ENCODE measurements at regions not wholly inside any gene's neighbourhood (a gene's known extent, or its start where the extent isn't known, plus 50 kb on each side); places are given as distances from the start of the nearest gene placed in this dataset.

DNA sequence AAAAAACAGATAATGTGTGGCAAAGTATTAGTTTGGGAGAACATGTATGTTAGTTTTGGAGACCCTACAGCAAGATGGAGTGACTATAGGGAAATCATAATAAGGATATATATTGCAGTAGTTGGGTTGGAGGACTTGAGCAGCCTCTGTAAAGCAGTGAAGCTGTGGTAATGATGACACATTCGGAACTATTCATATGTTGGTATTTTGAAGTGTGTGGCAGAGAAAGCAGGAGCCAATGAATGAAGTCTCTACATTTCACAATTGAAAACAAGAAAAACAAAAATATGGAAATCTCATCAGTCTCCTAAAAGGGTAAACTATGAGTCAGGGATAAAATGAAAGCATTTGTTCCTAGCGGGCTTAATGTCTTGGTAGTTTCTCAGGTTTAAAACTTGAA, 645.9 kb downstream of the OTOL1 start:
- no peaks in the 10 kb centered on the region for H3K36me3 ChIP-seq (ENCODE audit: control insufficient read depth, insufficient read depth, low read length)
- H3K9me3 ChIP-seq (ENCODE audit: control insufficient read depth, insufficient read depth, low read length), result no peaks in the 10 kb centered on the region
- H3K4me1 ChIP-seq (ENCODE audit: control insufficient read depth, insufficient read depth, low read length), result peaks cover 6% of the 10 kb centered on the region; the same call in 1 of the 2 replicates
- no peak overlapping the region for H3K27ac ChIP-seq (ENCODE audit: low read depth, low read length)
- no peak overlapping the region for H3K4me3 ChIP-seq (ENCODE audit: low read depth, low read length)
- no peak overlapping the region for H3K9ac ChIP-seq (ENCODE audit: low read depth, low read length)
- no peaks in the 10 kb centered on the region for H3K27me3 ChIP-seq (ENCODE audit: control insufficient read depth, insufficient read depth, low read length)

DNA sequence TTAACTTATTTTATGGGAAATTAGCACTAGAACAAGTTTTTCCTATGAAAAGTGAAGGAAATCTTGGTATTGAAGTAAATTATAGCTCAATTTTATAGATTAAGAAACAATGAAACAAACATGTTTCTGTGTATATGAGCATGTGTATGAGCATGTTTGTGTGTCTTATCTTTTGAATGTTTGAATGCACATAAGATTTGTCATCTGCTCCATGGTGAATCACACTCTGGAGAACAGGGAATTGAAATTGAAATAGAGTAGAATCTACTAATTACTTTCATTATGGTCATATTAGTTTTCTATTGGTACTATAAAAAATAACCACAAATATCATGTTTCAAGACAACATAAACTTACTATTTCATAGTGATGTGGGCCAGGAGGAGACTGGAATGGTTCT, 646.6 kb downstream of the OTOL1 start:
- Histone ChIP-seq H3K9me3 (ENCODE audit: control insufficient read depth, insufficient read depth, low read length) (no peaks in the 10 kb centered on the region), H3K9ac (ENCODE audit: low read depth, low read length) (no peak overlapping the region), H3K4me1 (ENCODE audit: control insufficient read depth, insufficient read depth, low read length) (peaks cover 6% of the 10 kb centered on the region; the same call in 1 of the 2 replicates), H3K36me3 (ENCODE audit: control insufficient read depth, insufficient read depth, low read length) (no peaks in the 10 kb centered on the region), H3K4me3 (ENCODE audit: low read depth, low read length) (no peak overlapping the region), H3K27me3 (ENCODE audit: control insufficient read depth, insufficient read depth, low read length) (no peaks in the 10 kb centered on the region), H3K27ac (ENCODE audit: low read depth, low read length) (no peak overlapping the region)

DNA sequence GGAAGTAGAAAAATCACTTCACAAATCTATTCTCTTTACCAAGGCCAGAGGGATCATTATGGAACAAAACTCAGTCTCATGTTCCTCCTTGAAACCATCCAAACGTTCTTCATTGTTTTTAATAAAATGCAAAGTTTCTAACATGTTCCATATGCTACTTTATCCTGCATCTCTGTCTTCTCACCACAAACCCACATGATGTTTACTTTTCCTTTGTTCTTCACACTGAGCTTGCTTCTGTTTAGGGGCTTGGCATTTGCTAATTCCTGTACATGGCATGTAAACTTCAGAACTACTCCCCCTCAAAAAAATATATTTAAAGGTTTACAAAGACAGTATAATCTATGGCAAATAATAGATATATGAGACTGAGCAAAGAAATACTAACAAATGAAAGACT, 651.4 kb downstream of the OTOL1 start:
- Histone ChIP-seq H3K27ac (ENCODE audit: low read depth, low read length) (no peak overlapping the region), H3K27me3 (ENCODE audit: control insufficient read depth, insufficient read depth, low read length) (no peaks in the 10 kb centered on the region)

DNA sequence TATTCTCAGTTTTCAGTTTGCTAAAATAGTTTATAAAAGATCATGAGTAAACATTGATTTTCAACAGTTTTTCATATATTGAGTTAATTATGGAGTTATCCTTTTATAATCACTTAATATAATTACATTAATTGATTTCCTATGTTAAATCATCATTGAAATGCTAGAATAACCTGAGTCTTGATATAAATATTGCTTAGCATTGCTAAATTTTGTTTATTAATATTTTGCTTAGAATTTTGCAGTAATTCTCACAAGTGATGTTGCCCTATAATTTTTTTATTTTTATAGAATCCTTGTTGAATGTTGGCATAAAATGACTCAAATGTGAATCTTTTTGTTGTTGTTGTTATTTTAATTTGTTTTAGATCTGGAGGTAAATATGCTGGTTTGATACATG, 654.2 kb downstream of the OTOL1 start:
- H3K9me3 ChIP-seq (ENCODE audit: control insufficient read depth, insufficient read depth, low read length), result no peaks in the 10 kb centered on the region
- H3K27me3 ChIP-seq (ENCODE audit: control insufficient read depth, insufficient read depth, low read length), result no peaks in the 10 kb centered on the region
- no peak overlapping the region for H3K4me3 ChIP-seq (ENCODE audit: low read depth, low read length)
- no peaks in the 10 kb centered on the region for H3K4me1 ChIP-seq (ENCODE audit: control insufficient read depth, insufficient read depth, low read length)
- H3K36me3 ChIP-seq (ENCODE audit: control insufficient read depth, insufficient read depth, low read length), result no peaks in the 10 kb centered on the region
- no peak overlapping the region for H3K9ac ChIP-seq (ENCODE audit: low read depth, low read length)
- H3K27ac ChIP-seq (ENCODE audit: low read depth, low read length), result no peak overlapping the region

More for the DNA sequence above, 651.4 kb downstream of the OTOL1 start:
- no peaks in the 10 kb centered on the region for H3K36me3 ChIP-seq (ENCODE audit: control insufficient read depth, insufficient read depth, low read length)
- no peak overlapping the region for H3K9ac ChIP-seq (ENCODE audit: low read depth, low read length)
- H3K4me3 ChIP-seq (ENCODE audit: low read depth, low read length), result no peak overlapping the region
- H3K9me3 ChIP-seq (ENCODE audit: control insufficient read depth, insufficient read depth, low read length), result no peaks in the 10 kb centered on the region
- peaks cover 6% of the 10 kb centered on the region; the same call in 1 of the 2 replicates for H3K4me1 ChIP-seq (ENCODE audit: control insufficient read depth, insufficient read depth, low read length)

DNA sequence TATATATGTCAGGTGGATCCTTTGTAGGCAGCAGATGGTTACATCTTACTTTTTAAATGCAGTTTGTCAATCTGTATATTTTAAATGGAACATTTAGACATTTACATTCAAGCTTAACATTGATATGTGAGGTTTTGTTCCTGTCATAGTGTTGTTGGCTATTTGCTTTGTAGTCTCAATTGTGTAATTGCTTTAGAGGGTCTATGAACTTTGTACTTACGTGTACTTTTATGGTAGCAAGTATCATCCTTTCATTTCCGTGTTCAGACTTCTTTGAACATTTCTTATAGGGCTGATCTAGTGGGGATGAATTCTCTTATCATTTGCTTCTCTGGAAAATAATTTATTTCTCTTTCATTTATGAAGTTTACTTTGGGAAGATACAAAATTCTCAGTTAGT, 656.0 kb downstream of the OTOL1 start:
- no peak overlapping the region for H3K27ac ChIP-seq (ENCODE audit: low read depth, low read length)
- no peaks in the 10 kb centered on the region for H3K9me3 ChIP-seq (ENCODE audit: control insufficient read depth, insufficient read depth, low read length)
- H3K4me3 ChIP-seq (ENCODE audit: low read depth, low read length), result no peak overlapping the region
- no peaks in the 10 kb centered on the region for H3K36me3 ChIP-seq (ENCODE audit: control insufficient read depth, insufficient read depth, low read length)
- no peaks in the 10 kb centered on the region for H3K27me3 ChIP-seq (ENCODE audit: control insufficient read depth, insufficient read depth, low read length)
- H3K9ac ChIP-seq (ENCODE audit: low read depth, low read length), result no peak overlapping the region
- no peaks in the 10 kb centered on the region for H3K4me1 ChIP-seq (ENCODE audit: control insufficient read depth, insufficient read depth, low read length)

DNA sequence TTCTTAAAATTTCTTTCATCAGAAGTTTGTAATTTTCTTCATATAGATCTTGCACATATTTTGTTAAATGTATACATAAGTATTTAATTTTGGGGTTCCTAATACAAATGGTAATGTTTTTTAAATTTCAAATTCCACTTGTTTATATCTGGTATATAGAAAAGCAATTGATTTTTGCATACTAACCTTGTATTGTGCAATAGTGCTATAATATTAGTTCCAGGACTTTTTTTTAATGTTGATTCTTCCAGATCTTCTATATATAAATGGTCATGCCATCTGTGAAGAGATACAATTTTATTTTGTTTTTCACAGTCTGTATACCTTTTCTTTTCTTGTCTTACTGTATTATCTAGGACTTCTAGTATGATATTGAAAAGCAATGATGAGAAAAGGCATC, 665.0 kb downstream of the OTOL1 start:
- H3K4me1 ChIP-seq (ENCODE audit: control insufficient read depth, insufficient read depth, low read length), result no peaks in the 10 kb centered on the region
- no peak overlapping the region for H3K9ac ChIP-seq (ENCODE audit: low read depth, low read length)
- H3K9me3 ChIP-seq (ENCODE audit: control insufficient read depth, insufficient read depth, low read length), result no peaks in the 10 kb centered on the region
- H3K36me3 ChIP-seq (ENCODE audit: control insufficient read depth, insufficient read depth, low read length), result no peaks in the 10 kb centered on the region
- no peak overlapping the region for H3K27ac ChIP-seq (ENCODE audit: low read depth, low read length)
- H3K27me3 ChIP-seq (ENCODE audit: control insufficient read depth, insufficient read depth, low read length), result no peaks in the 10 kb centered on the region
- no peak overlapping the region for H3K4me3 ChIP-seq (ENCODE audit: low read depth, low read length)

DNA sequence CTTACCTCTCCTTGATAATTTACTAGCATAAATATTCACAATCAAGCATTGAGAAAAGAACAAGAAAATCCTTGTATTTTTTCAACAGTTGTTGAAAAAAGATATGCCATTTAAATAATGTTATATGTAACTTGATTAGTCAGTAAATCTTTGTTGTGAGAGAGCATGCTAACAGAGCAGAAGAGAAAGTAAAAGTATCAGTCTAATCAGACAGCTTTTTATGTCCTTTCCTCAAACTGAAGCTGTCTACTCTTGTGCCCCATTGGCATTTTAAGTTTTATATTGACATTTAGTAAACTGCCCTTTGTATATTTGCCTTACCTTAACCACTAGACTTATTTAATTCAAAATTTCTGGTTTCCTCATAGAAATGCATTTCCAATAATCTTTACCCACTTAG, 668.7 kb downstream of the OTOL1 start:
- no peak overlapping the region for H3K9ac ChIP-seq (ENCODE audit: low read depth, low read length)
- no peaks in the 10 kb centered on the region for H3K36me3 ChIP-seq (ENCODE audit: control insufficient read depth, insufficient read depth, low read length)
- no peaks in the 10 kb centered on the region for H3K9me3 ChIP-seq (ENCODE audit: control insufficient read depth, insufficient read depth, low read length)
- H3K4me1 ChIP-seq (ENCODE audit: control insufficient read depth, insufficient read depth, low read length), result no peaks in the 10 kb centered on the region
- no peak overlapping the region for H3K27ac ChIP-seq (ENCODE audit: low read depth, low read length)
- no peak overlapping the region for H3K4me3 ChIP-seq (ENCODE audit: low read depth, low read length)
- no peaks in the 10 kb centered on the region for H3K27me3 ChIP-seq (ENCODE audit: control insufficient read depth, insufficient read depth, low read length)

DNA sequence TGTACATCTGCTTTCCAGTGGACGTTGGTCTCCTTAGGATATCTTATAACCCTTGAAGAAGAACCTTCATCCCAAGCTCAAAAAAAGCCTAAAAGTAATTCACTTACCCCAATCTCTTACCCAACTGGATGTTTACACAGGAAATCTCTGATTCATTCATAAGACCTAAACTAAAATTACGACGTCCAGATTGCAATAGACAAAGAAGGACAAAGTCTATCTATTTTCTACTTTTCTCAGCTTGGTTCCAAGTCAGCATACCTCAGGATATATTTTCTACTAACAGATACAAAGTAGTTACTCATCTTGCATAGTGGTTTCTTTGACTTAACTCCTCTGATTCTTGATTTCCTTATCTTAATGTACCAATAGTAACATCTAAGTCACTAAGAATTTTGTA, 669.9 kb downstream of the OTOL1 start:
- Histone ChIP-seq H3K9ac (ENCODE audit: low read depth, low read length) (no peak overlapping the region), H3K27ac (ENCODE audit: low read depth, low read length) (no peak overlapping the region), H3K36me3 (ENCODE audit: control insufficient read depth, insufficient read depth, low read length) (no peaks in the 10 kb centered on the region), H3K4me3 (ENCODE audit: low read depth, low read length) (no peak overlapping the region), H3K9me3 (ENCODE audit: control insufficient read depth, insufficient read depth, low read length) (no peaks in the 10 kb centered on the region), H3K4me1 (ENCODE audit: control insufficient read depth, insufficient read depth, low read length) (no peaks in the 10 kb centered on the region), H3K27me3 (ENCODE audit: control insufficient read depth, insufficient read depth, low read length) (no peaks in the 10 kb centered on the region)

DNA sequence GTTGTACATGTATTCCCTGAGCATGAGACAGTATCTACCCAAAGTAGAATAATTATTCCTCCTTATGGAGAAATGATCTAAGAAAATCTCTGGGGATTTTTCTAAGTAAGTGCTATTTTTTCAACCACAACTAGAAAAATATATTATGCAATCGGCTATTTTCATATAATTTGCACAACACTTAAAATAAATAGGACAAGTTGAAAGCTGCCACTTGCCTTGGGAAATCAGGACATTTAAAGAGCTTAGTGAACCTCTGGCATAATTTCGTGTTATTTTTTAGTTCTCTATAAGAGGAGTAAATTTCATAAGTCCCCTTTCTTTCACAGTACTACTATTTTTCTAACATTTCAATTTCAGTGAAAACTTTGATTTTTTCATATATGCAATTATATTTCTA, 672.1 kb downstream of the OTOL1 start:
- Histone ChIP-seq H3K27me3 (ENCODE audit: control insufficient read depth, insufficient read depth, low read length) (no peaks in the 10 kb centered on the region), H3K9me3 (ENCODE audit: control insufficient read depth, insufficient read depth, low read length) (no peaks in the 10 kb centered on the region), H3K4me1 (ENCODE audit: control insufficient read depth, insufficient read depth, low read length) (no peaks in the 10 kb centered on the region), H3K36me3 (ENCODE audit: control insufficient read depth, insufficient read depth, low read length) (no peaks in the 10 kb centered on the region), H3K27ac (ENCODE audit: low read depth, low read length) (no peak overlapping the region), H3K9ac (ENCODE audit: low read depth, low read length) (no peak overlapping the region), H3K4me3 (ENCODE audit: low read depth, low read length) (no peak overlapping the region)

DNA sequence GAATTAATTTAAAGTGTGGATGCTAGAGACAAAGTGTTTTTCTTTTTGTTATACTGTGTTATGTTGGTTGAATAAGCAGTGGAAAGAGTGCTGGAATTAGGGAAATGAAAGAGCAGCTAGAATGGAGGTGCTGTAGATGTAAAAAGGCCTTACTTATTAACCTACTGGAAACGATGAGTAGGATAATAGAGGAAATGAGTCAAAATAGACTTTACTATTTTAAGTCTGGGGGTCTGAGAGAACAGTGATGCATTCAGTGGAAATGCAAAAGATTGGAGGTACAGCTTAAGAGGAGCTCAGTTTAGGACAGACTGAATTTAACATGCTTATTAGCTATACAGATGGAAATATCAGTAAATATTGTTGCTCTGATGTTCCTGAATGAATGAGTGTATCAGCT, 674.0 kb downstream of the OTOL1 start:
- H3K4me1 ChIP-seq (ENCODE audit: control insufficient read depth, insufficient read depth, low read length), result no peaks in the 10 kb centered on the region
- no peaks in the 10 kb centered on the region for H3K9me3 ChIP-seq (ENCODE audit: control insufficient read depth, insufficient read depth, low read length)
- no peak overlapping the region for H3K9ac ChIP-seq (ENCODE audit: low read depth, low read length)
- H3K4me3 ChIP-seq (ENCODE audit: low read depth, low read length), result no peak overlapping the region
- H3K27me3 ChIP-seq (ENCODE audit: control insufficient read depth, insufficient read depth, low read length), result no peaks in the 10 kb centered on the region
- no peak overlapping the region for H3K27ac ChIP-seq (ENCODE audit: low read depth, low read length)
- H3K36me3 ChIP-seq (ENCODE audit: control insufficient read depth, insufficient read depth, low read length), result no peaks in the 10 kb centered on the region

DNA sequence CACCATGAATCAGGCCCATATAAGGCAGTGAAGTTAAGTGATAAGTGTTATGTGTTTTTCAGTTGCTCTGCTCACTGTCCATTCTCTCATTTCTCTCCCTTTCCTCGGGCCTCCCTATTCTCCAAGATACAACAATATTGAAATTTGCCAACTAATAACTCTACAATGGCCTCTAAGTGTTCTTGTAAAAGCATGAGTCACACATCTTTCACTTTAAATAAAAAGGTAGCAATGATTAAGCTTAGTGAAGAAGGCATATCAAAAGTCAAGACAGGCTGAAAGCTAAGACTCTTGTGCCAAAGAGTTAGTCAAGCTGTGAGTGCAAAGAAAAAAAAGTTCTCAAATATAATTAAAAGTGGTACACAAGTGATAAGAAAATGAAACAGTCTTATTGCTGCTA, 675.4 kb downstream of the OTOL1 start:
- H3K27ac ChIP-seq (ENCODE audit: low read depth, low read length), result no peak overlapping the region
- H3K9ac ChIP-seq (ENCODE audit: low read depth, low read length), result no peak overlapping the region
- H3K27me3 ChIP-seq (ENCODE audit: control insufficient read depth, insufficient read depth, low read length), result no peaks in the 10 kb centered on the region
- H3K4me1 ChIP-seq (ENCODE audit: control insufficient read depth, insufficient read depth, low read length), result no peaks in the 10 kb centered on the region
- no peaks in the 10 kb centered on the region for H3K9me3 ChIP-seq (ENCODE audit: control insufficient read depth, insufficient read depth, low read length)
- H3K36me3 ChIP-seq (ENCODE audit: control insufficient read depth, insufficient read depth, low read length), result no peaks in the 10 kb centered on the region
- no peak overlapping the region for H3K4me3 ChIP-seq (ENCODE audit: low read depth, low read length)

DNA sequence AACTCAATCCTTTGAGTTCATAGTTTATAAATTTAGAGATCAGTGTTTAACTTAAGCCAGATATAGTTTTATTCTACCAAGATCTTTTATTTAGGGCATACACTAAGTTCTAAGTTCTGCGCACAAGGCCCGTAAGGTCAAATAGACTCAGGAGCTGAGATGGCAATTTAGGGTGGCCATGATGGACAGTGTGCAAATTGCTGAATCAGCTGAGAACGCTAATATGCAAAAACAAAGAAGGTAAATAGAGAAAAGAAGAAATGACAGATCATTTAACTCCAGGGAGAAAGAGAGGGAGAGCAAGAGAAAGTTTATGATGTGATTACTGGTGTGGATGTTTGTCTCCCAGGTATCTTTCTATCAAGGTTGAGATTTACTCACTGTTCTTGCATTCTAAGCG, 678.5 kb downstream of the OTOL1 start:
- Histone ChIP-seq H3K4me1 (ENCODE audit: control insufficient read depth, insufficient read depth, low read length) (no peaks in the 10 kb centered on the region), H3K9ac (ENCODE audit: low read depth, low read length) (no peak overlapping the region), H3K9me3 (ENCODE audit: control insufficient read depth, insufficient read depth, low read length) (no peaks in the 10 kb centered on the region), H3K27me3 (ENCODE audit: control insufficient read depth, insufficient read depth, low read length) (no peaks in the 10 kb centered on the region), H3K4me3 (ENCODE audit: low read depth, low read length) (no peak overlapping the region), H3K36me3 (ENCODE audit: control insufficient read depth, insufficient read depth, low read length) (no peaks in the 10 kb centered on the region), H3K27ac (ENCODE audit: low read depth, low read length) (no peak overlapping the region)
